Keratinocyte (primary cell): ENCODE measurements at regions not wholly inside any gene's neighbourhood (a gene's known extent, or its start where the extent isn't known, plus 50 kb on each side); places are given as distances from the start of the nearest gene placed in this dataset.

ENCODE experiments used
- DNase-seq: peaks from one replicate; pipeline ENCODE4 v3.0.0-alpha.2; 2011; ENCODE audit warnings: low read depth, missing footprints, low spot score
- FAIRE-seq: peaks from 2 replicates; lab custom pipeline; 2011; peaks lifted over from hg19 to GRCh38; lab: Jason Lieb, UNC
- H2AFZ ChIP-seq: 2 replicates; pipeline ENCODE4 v1.6.0; 2012; ENCODE audit warnings: low read length, control low read depth, inconsistent platforms; ENCODE audit not compliant: control insufficient read depth
- H3K27ac ChIP-seq: 2 replicates; pipeline ENCODE4 v1.5.1; 2011; ENCODE audit warnings: low read length; ENCODE audit not compliant: control insufficient read depth, insufficient read depth
- H3K27me3 ChIP-seq: 3 replicates; pipeline ENCODE4 v1.6.0; 2011; ENCODE audit warnings: low read length; ENCODE audit not compliant: control insufficient read depth, insufficient read depth; ENCODE audit errors: extremely low read depth
- H3K36me3 ChIP-seq, 2 experiments: 2 replicates in 1 of 2; 3 replicates in 1 of 2; pipeline ENCODE4 v1.5.1; 2011; ENCODE audit warnings: low read length in 2 of 2, mild to moderate bottlenecking in 1 of 2; ENCODE audit not compliant: control insufficient read depth in 2 of 2, insufficient read depth in 2 of 2; ENCODE audit errors: extremely low read depth in 1 of 2
- H3K4me1 ChIP-seq: 3 replicates; pipeline ENCODE4 v1.5.1; 2011; ENCODE audit warnings: low read length; ENCODE audit not compliant: control insufficient read depth, insufficient read depth; ENCODE audit errors: extremely low read depth
- H3K4me2 ChIP-seq: 3 replicates; pipeline ENCODE4 v1.6.0; 2011; ENCODE audit warnings: low read depth, low read length; ENCODE audit not compliant: control insufficient read depth, insufficient read depth; ENCODE audit errors: extremely low read depth
- H3K4me3 ChIP-seq, 3 experiments: fragments of 200-600 bp in 1 of 3; sonication (generic) in 1 of 3; 2 replicates in 2 of 3; 3 replicates in 1 of 3; pipeline ENCODE4 v1.5.1; 2011 to 2016; ENCODE audit warnings: low read length in 3 of 3, mild to moderate bottlenecking in 3 of 3, control low read depth in 2 of 3, inconsistent platforms in 1 of 3, low read depth in 1 of 3, mixed read lengths in 1 of 3, mixed run types in 1 of 3, moderate library complexity in 1 of 3; ENCODE audit not compliant: control insufficient read depth in 2 of 3, insufficient read depth in 2 of 3; ENCODE audit errors: extremely low read depth in 1 of 3
- H3K79me2 ChIP-seq: 2 replicates; pipeline ENCODE4 v1.6.0; 2012; ENCODE audit warnings: low read length; ENCODE audit not compliant: control insufficient read depth, insufficient read depth
- H3K9ac ChIP-seq: 3 replicates; pipeline ENCODE4 v1.6.0; 2011; ENCODE audit warnings: low read length; ENCODE audit not compliant: control insufficient read depth, insufficient read depth; ENCODE audit errors: extremely low read depth
- H3K9me1 ChIP-seq: 3 replicates; pipeline ENCODE4 v1.6.0; 2011; ENCODE audit warnings: low read length; ENCODE audit not compliant: control insufficient read depth, insufficient read depth; ENCODE audit errors: extremely low read depth
- H3K9me3 ChIP-seq: 2 replicates; pipeline ENCODE4 v1.5.1; 2012; ENCODE audit warnings: low read depth, low read length; ENCODE audit not compliant: control insufficient read depth
- H4K20me1 ChIP-seq: 3 replicates; pipeline ENCODE4 v1.6.0; 2011; ENCODE audit warnings: low read length; ENCODE audit not compliant: control insufficient read depth, insufficient read depth; ENCODE audit errors: extremely low read depth
- EZH2 ChIP-seq: IDR thresholded peaks from one replicate; pipeline ENCODE4 v1.6.1; 2012; ENCODE audit warnings: inconsistent platforms, mild to moderate bottlenecking, low read length, moderate library complexity
- dilution Hi-C: fragments of 300-500 bp; cut with MboI; formaldehyde crosslinking; loops from one replicate; pipeline ENCODE4 v1.7.0; 2020; ENCODE audit warnings: low sequenced_read_pairs; ENCODE audit not compliant: extremely low pct_ligation_motif_present
- TF ChIP-seq, protein P1 (sequence below), 3 experiments: IDR thresholded peaks in 1 of 3; conservative IDR thresholded peaks in 1 of 3; optimal IDR thresholded peaks in 1 of 3; 2 replicates in 2 of 3; 3 replicates in 1 of 3; pipeline versions ENCODE3 to v1.5.1; 2011; ENCODE audit warnings: low read length in 3 of 3, mild to moderate bottlenecking in 3 of 3, moderate library complexity in 2 of 3, control low read depth in 1 of 3, inconsistent platforms in 1 of 3; ENCODE audit not compliant: insufficient read depth in 2 of 3; ENCODE audit errors: extremely low read depth in 1 of 3

DNA sequence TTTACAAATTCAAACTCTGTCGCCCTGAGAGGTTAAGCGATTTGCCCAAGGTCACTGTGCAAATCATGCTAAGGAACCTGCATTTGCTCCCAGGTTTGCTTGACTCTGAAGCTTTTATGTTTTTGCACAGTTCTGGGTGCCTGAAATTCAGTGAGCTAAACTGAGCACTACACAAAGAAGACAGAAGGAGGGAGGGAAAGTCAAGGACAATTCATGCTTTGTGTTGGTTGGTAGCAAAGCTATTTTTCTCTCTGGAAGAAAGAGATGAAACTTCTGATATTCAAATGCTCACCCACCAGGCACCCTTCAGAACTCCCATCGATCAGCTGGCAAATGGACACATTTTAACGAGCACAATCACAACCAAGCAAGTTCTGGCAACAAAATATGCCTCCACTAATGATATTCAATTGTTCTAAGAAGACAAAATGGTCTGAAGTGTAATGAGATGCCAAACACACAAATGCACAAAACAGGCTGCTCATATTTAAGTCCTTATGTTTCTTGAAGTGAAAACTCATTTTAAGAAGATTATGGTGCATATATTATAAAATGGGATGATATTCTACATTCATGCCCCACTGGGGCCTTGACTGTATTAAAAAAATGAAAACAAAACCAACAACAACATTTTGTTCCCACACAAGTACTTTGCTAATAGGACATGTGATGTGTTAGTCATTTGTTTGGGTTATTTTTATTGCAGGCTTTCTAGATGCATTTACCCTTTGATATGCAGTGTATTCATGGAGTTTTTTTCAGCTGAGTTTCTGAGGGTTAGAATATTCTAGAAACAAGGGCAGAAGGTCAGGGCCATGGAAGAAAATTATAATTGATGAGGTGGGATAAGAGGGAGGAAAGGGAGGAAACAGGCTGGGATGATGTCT lies 445.6 kb upstream of the CELF4 start:
- Histone ChIP-seq H3K36me3 (no peaks in the 10 kb centered on the region), H3K27ac (no peak overlapping the region), H3K9me1 (no peaks in the 10 kb centered on the region), H3K4me1 (peaks cover 7% of the 10 kb centered on the region), H3K27me3 (no peaks in the 10 kb centered on the region), H4K20me1 (no peaks in the 10 kb centered on the region), H3K4me3 (no peak overlapping the region), H2AFZ (no peak overlapping the region), H3K9ac (no peak overlapping the region), H3K9me3 (no peaks in the 10 kb centered on the region), H3K4me2 (no peak overlapping the region), H3K79me2 (no peaks in the 10 kb centered on the region)
- FAIRE-seq: no peak
- dilution Hi-C loops: no loop called here
- TF ChIP-seq EZH2: no peak
- TF ChIP-seq, protein P1, sequence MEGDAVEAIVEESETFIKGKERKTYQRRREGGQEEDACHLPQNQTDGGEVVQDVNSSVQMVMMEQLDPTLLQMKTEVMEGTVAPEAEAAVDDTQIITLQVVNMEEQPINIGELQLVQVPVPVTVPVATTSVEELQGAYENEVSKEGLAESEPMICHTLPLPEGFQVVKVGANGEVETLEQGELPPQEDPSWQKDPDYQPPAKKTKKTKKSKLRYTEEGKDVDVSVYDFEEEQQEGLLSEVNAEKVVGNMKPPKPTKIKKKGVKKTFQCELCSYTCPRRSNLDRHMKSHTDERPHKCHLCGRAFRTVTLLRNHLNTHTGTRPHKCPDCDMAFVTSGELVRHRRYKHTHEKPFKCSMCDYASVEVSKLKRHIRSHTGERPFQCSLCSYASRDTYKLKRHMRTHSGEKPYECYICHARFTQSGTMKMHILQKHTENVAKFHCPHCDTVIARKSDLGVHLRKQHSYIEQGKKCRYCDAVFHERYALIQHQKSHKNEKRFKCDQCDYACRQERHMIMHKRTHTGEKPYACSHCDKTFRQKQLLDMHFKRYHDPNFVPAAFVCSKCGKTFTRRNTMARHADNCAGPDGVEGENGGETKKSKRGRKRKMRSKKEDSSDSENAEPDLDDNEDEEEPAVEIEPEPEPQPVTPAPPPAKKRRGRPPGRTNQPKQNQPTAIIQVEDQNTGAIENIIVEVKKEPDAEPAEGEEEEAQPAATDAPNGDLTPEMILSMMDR (optimal IDR thresholded peaks at IDR 0.05 in 1 of 3, IDR thresholded peaks at IDR 0.05 in 1 of 3, conservative IDR thresholded peaks at IDR 0.05 in 1 of 3; ENCODE audit: extremely low read depth in 1 of 3, insufficient read depth in 2 of 3, low read length in 3 of 3): no peak
- no peak for DNase-seq

DNA sequence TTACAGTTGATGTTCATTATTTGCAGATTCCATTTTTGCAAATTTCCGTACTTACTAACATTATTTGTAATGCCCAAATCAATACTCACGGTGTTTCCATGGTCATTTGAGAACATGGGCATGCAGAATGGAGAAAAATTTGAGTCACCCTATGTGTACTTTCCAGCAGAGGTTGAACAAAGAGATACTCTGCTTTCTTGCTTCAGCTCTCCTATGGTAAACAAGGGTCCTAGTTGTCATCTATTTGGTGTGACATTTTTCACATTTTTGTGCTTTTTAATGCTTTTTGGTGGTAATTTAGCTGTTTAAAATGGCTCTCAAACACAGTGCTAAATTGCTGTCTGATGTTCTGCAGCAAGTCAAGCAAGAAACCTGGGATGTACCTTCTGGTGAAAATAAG lies 444.4 kb upstream of the CELF4 start:
- Histone ChIP-seq H3K9me3 (no peaks in the 10 kb centered on the region), H3K4me2 (no peak overlapping the region), H3K27ac (no peak overlapping the region), H3K9me1 (no peaks in the 10 kb centered on the region), H4K20me1 (no peaks in the 10 kb centered on the region), H3K4me1 (peaks cover 7% of the 10 kb centered on the region), H3K36me3 (no peaks in the 10 kb centered on the region), H3K9ac (no peak overlapping the region), H3K27me3 (no peaks in the 10 kb centered on the region), H2AFZ (no peak overlapping the region), H3K4me3 (no peak overlapping the region), H3K79me2 (no peaks in the 10 kb centered on the region)
- FAIRE-seq: no peak
- dilution Hi-C loops: no loop called here
- TF ChIP-seq, protein P1 (optimal IDR thresholded peaks at IDR 0.05 in 1 of 3, IDR thresholded peaks at IDR 0.05 in 1 of 3, conservative IDR thresholded peaks at IDR 0.05 in 1 of 3; ENCODE audit: extremely low read depth in 1 of 3, insufficient read depth in 2 of 3, low read length in 3 of 3): no peak
- TF ChIP-seq EZH2: no peak
- no peak for DNase-seq
